ENCODE measurements at regions not wholly inside any gene's neighbourhood (a gene's known extent, or its start where the extent isn't known, plus 50 kb on each side); places are given as distances from the start of the nearest gene placed in this dataset.

DNA sequence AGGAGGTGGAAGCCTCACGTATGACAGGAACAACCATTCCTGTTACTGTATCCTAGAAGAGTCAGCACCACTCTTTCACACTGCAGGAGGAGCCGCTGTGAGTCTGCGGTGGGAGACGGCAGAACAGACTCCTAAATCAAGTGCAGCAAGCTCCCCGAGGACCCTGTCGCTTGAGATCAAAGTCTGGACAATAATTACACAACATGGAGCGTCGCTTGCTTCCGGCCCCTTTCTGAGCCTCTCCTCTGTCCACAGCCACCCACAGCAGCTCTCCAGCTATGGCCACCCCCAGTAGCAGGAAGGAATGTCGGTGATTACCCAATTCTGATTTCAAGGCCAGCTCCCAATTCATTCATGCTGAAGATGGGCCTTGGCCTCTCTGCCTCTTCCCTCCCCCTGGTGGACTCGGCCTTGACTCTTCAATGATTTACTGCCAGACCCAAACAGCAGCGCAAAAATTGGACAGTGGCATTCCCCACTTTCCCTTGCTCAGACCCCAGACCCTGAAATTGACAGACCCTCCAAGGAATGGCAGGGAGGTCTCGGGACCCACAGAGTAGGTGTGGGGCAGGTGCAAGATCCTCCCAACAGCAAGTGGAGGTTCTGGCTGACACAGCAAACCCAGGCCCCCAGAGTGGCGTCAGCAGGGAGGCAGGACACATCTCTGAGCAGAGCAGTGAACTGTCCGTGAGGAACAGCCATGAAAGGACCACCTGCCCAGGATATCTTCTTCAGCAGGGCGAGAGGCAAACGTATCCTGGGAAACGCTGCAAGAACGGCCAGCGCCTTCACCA, 272.7 kb upstream of the DIO3 start (continued):
- TF ChIP-seq ATRX (CRISPR knock-in tag; IDR thresholded peaks at IDR 0.05; ENCODE audit: borderline replicate concordance) = no peak
- TF ChIP-seq, protein P1, sequence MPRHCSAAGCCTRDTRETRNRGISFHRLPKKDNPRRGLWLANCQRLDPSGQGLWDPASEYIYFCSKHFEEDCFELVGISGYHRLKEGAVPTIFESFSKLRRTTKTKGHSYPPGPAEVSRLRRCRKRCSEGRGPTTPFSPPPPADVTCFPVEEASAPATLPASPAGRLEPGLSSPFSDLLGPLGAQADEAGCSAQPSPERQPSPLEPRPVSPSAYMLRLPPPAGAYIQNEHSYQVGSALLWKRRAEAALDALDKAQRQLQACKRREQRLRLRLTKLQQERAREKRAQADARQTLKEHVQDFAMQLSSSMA (CRISPR knock-in tag; IDR thresholded peaks at IDR 0.05) = 0 out of 2 replicates have a peak, but pooled peaks have one; percentile 56
- TF ChIP-seq ZSCAN22 (CRISPR knock-in tag; IDR thresholded peaks at IDR 0.05) = peak; percentile 59; the same call in 1 of the 2 replicates
- peak; percentile 75 for TF ChIP-seq ERF (CRISPR knock-in tag; IDR thresholded peaks at IDR 0.05)
- no peak; the same call in 1 of the 2 replicates for TF ChIP-seq ZNF790 (CRISPR knock-in tag; IDR thresholded peaks at IDR 0.05; ENCODE audit: borderline replicate concordance)
- TF ChIP-seq ZNF749 (CRISPR knock-in tag; IDR thresholded peaks at IDR 0.05; ENCODE audit: borderline replicate concordance) = peak; percentile 90; the same call in 1 of the 2 replicates
- TF ChIP-seq EZH2 (conservative IDR thresholded peaks at IDR 0.05; ENCODE audit: low read depth, low read length) = no peak
- 0 out of 2 replicates have a peak, but pooled peaks have one; percentile 88 for TF ChIP-seq CC2D1A (CRISPR knock-in tag; IDR thresholded peaks at IDR 0.05)
- TF ChIP-seq MEF2D (CRISPR knock-in tag; IDR thresholded peaks at IDR 0.05) = peak; percentile 62; the same call in 1 of the 2 replicates
- TF ChIP-seq, protein P2, sequence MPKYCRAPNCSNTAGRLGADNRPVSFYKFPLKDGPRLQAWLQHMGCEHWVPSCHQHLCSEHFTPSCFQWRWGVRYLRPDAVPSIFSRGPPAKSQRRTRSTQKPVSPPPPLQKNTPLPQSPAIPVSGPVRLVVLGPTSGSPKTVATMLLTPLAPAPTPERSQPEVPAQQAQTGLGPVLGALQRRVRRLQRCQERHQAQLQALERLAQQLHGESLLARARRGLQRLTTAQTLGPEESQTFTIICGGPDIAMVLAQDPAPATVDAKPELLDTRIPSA (CRISPR knock-in tag; IDR thresholded peaks at IDR 0.05; ENCODE audit: borderline replicate concordance) = no peak; the same call in 1 of the 2 replicates
- TF ChIP-seq CCDC6 (CRISPR knock-in tag; IDR thresholded peaks at IDR 0.05) = peak; percentile 73; the same call in 1 of the 2 replicates
- TF ChIP-seq, protein P3, sequence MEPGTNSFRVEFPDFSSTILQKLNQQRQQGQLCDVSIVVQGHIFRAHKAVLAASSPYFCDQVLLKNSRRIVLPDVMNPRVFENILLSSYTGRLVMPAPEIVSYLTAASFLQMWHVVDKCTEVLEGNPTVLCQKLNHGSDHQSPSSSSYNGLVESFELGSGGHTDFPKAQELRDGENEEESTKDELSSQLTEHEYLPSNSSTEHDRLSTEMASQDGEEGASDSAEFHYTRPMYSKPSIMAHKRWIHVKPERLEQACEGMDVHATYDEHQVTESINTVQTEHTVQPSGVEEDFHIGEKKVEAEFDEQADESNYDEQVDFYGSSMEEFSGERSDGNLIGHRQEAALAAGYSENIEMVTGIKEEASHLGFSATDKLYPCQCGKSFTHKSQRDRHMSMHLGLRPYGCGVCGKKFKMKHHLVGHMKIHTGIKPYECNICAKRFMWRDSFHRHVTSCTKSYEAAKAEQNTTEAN (CRISPR knock-in tag; conservative IDR thresholded peaks at IDR 0.05) = 0 out of 2 replicates have a peak, but pooled peaks have one; percentile 49
- TF ChIP-seq NR3C1 (CRISPR knock-in tag; IDR thresholded peaks at IDR 0.05) = no peak
- TF ChIP-seq TRIM24 (CRISPR knock-in tag; IDR thresholded peaks at IDR 0.05) = peak; percentile 97
- peak; percentile 97 for TF ChIP-seq RARA (CRISPR knock-in tag; IDR thresholded peaks at IDR 0.05)
- TF ChIP-seq ZNF264 (CRISPR knock-in tag; IDR thresholded peaks at IDR 0.05) = peak; percentile 21; the same call in 1 of the 2 replicates
- TF ChIP-seq HNRNPK (IDR thresholded peaks at IDR 0.05; ENCODE audit: low read depth, low read length, poor library complexity, severe bottlenecking) = no peak
- no peak; the same call in 1 of the 2 replicates for TF ChIP-seq REL (CRISPR knock-in tag; conservative IDR thresholded peaks at IDR 0.05)
- peak; percentile 92 for TF ChIP-seq RXRA (CRISPR knock-in tag; IDR thresholded peaks at IDR 0.05)
- TF ChIP-seq NR2C2 (CRISPR knock-in tag; IDR thresholded peaks at IDR 0.05; ENCODE audit: borderline replicate concordance) = peak; percentile 69; the same call in 1 of the 2 replicates
- no peak for TF ChIP-seq ZNF775 (CRISPR knock-in tag; IDR thresholded peaks at IDR 0.05; ENCODE audit: borderline replicate concordance)
- no peak for TF ChIP-seq NAIF1 (CRISPR knock-in tag; IDR thresholded peaks at IDR 0.05; ENCODE audit: borderline replicate concordance)
- TF ChIP-seq, protein P4, sequence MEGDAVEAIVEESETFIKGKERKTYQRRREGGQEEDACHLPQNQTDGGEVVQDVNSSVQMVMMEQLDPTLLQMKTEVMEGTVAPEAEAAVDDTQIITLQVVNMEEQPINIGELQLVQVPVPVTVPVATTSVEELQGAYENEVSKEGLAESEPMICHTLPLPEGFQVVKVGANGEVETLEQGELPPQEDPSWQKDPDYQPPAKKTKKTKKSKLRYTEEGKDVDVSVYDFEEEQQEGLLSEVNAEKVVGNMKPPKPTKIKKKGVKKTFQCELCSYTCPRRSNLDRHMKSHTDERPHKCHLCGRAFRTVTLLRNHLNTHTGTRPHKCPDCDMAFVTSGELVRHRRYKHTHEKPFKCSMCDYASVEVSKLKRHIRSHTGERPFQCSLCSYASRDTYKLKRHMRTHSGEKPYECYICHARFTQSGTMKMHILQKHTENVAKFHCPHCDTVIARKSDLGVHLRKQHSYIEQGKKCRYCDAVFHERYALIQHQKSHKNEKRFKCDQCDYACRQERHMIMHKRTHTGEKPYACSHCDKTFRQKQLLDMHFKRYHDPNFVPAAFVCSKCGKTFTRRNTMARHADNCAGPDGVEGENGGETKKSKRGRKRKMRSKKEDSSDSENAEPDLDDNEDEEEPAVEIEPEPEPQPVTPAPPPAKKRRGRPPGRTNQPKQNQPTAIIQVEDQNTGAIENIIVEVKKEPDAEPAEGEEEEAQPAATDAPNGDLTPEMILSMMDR (CRISPR knock-in tag; IDR thresholded peaks at IDR 0.05) = peak; percentile 47
- TF ChIP-seq SMAD1 (CRISPR knock-in tag; IDR thresholded peaks at IDR 0.05; ENCODE audit: borderline replicate concordance, low read depth) = peak; percentile 40; the same call in 1 of the 2 replicates
- TF ChIP-seq ZKSCAN5 (CRISPR knock-in tag; IDR thresholded peaks at IDR 0.05) = no peak
- TF ChIP-seq ZNF329 (CRISPR knock-in tag; IDR thresholded peaks at IDR 0.05; ENCODE audit: low read depth) = no peak
